ENCODE measurements at regions not wholly inside any gene's neighbourhood (a gene's known extent, or its start where the extent isn't known, plus 50 kb on each side); places are given as distances from the start of the nearest gene placed in this dataset.

DNA sequence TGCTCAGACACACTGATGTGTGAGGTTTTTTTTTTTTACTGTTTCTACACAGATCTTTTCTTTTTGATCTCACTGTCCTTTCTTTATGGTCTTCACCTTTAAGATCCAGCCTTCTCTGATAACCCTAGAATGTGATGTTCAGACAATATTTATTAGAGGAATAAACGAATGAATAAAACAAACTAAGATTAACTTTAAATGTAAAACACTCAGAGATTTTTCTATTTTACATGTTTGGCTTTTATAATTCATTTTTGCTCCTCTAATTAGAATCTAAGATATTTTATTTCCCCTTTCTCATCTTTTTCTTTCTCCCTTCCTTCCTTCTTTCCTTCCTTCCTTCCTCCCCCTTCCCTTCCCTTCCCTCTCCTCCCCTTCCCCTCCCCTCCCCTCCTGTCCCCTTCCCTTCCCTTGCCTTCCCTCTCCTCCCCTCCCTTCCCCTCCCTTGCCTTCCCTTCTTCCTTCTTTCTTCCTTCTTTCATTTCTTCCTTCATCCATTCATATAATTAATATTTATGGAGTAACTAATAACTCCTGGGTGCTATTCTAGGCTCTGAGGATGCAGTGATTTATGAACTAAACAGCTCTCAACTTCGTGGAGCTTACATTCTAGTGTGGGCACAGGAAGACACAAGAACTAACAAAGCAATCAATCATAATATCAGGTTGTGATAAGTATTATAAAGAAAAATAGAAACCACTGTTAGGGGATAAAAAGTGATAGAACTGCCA, 133.5 kb upstream of the TSHZ2 start:
- no peak for DNase-seq
- H3K4me1 ChIP-seq (ENCODE audit: insufficient read depth, low read length), result no peaks in the 10 kb centered on the region
- H3K36me3 ChIP-seq (ENCODE audit: insufficient read depth, low read length), result no peaks in the 10 kb centered on the region
- TF ChIP-seq EZH2 (IDR thresholded peaks at IDR 0.05; ENCODE audit: borderline replicate concordance, low read depth, low read length, severe bottlenecking), result no peak
- TF ChIP-seq, protein P1, sequence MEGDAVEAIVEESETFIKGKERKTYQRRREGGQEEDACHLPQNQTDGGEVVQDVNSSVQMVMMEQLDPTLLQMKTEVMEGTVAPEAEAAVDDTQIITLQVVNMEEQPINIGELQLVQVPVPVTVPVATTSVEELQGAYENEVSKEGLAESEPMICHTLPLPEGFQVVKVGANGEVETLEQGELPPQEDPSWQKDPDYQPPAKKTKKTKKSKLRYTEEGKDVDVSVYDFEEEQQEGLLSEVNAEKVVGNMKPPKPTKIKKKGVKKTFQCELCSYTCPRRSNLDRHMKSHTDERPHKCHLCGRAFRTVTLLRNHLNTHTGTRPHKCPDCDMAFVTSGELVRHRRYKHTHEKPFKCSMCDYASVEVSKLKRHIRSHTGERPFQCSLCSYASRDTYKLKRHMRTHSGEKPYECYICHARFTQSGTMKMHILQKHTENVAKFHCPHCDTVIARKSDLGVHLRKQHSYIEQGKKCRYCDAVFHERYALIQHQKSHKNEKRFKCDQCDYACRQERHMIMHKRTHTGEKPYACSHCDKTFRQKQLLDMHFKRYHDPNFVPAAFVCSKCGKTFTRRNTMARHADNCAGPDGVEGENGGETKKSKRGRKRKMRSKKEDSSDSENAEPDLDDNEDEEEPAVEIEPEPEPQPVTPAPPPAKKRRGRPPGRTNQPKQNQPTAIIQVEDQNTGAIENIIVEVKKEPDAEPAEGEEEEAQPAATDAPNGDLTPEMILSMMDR (IDR thresholded peaks at IDR 0.05; ENCODE audit: borderline replicate concordance, extremely low read depth, low read length, poor library complexity, severe bottlenecking), result no peak
- H3K27ac ChIP-seq (ENCODE audit: low read length), result no peak overlapping the region
- H3K4me2 ChIP-seq (ENCODE audit: insufficient read depth, low read length), result no peak overlapping the region
- no peaks in the 10 kb centered on the region for H3K9me3 ChIP-seq (ENCODE audit: insufficient read depth, low read length, severe bottlenecking)
- H2AFZ ChIP-seq (ENCODE audit: low read depth, low read length), result no peak overlapping the region
- no peak overlapping the region for H3K9ac ChIP-seq (ENCODE audit: low read depth, low read length)
- ATAC-seq (ENCODE audit: insufficient read depth, low read depth), result no peak
- no peak overlapping the region for H3K4me3 ChIP-seq (ENCODE audit: low read depth in 1 of 2, low read length in 2 of 2)
- H4K20me1 ChIP-seq (ENCODE audit: insufficient read depth, low read length), result no peaks in the 10 kb centered on the region
- no peaks in the 10 kb centered on the region for H3K79me2 ChIP-seq (ENCODE audit: insufficient read depth, low read length)
- peaks cover 26% of the 10 kb centered on the region for H3K27me3 ChIP-seq (ENCODE audit: insufficient read depth, low read length, poor library complexity)

DNA sequence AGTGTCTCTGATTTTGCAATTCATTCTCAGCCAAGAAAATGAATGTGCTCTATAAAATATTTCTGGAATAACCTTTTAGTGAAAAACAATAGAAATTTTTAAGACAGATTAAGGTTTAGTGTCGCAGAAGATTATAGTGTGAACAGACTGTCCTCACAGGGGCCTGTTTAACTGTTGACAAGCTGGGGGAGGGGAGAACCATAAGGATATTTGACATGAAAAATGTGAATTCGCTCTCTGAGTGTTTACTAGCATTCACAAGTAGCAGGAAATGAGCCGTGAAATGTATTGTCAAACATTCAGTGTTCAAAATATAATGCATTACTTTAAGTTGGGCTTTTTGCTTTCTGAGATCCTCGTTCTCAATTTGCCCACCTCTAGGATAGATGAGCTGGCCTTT, 134.8 kb upstream of the TSHZ2 start:
- Histone ChIP-seq H3K36me3 (ENCODE audit: insufficient read depth, low read length) (no peaks in the 10 kb centered on the region), H3K27ac (ENCODE audit: low read length) (no peak overlapping the region), H3K79me2 (ENCODE audit: insufficient read depth, low read length) (no peaks in the 10 kb centered on the region), H3K4me3 (ENCODE audit: low read depth in 1 of 2, low read length in 2 of 2) (no peak overlapping the region), H3K27me3 (ENCODE audit: insufficient read depth, low read length, poor library complexity) (peaks cover 13% of the 10 kb centered on the region), H3K4me1 (ENCODE audit: insufficient read depth, low read length) (no peaks in the 10 kb centered on the region), H4K20me1 (ENCODE audit: insufficient read depth, low read length) (no peaks in the 10 kb centered on the region), H3K4me2 (ENCODE audit: insufficient read depth, low read length) (no peak overlapping the region), H3K9ac (ENCODE audit: low read depth, low read length) (no peak overlapping the region), H3K9me3 (ENCODE audit: insufficient read depth, low read length, severe bottlenecking) (no peaks in the 10 kb centered on the region), H2AFZ (ENCODE audit: low read depth, low read length) (no peak overlapping the region)
- TF ChIP-seq, protein P1 (IDR thresholded peaks at IDR 0.05; ENCODE audit: borderline replicate concordance, extremely low read depth, low read length, poor library complexity, severe bottlenecking), result no peak
- no peak for TF ChIP-seq EZH2 (IDR thresholded peaks at IDR 0.05; ENCODE audit: borderline replicate concordance, low read depth, low read length, severe bottlenecking)
- DNase-seq (no peak), ATAC-seq (ENCODE audit: insufficient read depth, low read depth) (no peak)

DNA sequence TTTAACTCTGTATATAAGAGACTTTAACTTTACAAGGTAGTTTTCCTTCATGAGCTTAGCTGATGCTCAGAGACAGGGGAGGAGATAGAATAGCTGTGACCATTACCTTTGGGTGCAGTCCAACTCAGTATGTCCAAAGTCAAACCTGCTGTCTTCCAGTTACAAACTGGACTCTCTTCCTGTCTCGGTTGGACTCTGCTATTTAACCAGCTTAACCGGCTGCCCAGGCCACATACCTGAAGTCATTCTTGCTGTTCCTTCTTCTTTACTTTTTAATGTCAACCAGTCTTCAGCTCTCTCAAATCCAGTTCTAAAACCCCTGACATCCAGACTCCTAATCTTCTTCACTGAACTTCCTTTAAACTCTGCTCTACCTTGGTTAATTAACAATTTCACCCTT, 138.3 kb upstream of the TSHZ2 start:
- peaks cover 5% of the 10 kb centered on the region for H3K27me3 ChIP-seq (ENCODE audit: insufficient read depth, low read length, poor library complexity)
- ATAC-seq (ENCODE audit: insufficient read depth, low read depth) (no peak), DNase-seq (no peak)
- no peak for TF ChIP-seq EZH2 (IDR thresholded peaks at IDR 0.05; ENCODE audit: borderline replicate concordance, low read depth, low read length, severe bottlenecking)
- TF ChIP-seq, protein P1 (IDR thresholded peaks at IDR 0.05; ENCODE audit: borderline replicate concordance, extremely low read depth, low read length, poor library complexity, severe bottlenecking), result no peak
- H3K9me3 ChIP-seq (ENCODE audit: insufficient read depth, low read length, severe bottlenecking), result no peaks in the 10 kb centered on the region
- H3K79me2 ChIP-seq (ENCODE audit: insufficient read depth, low read length), result no peaks in the 10 kb centered on the region
- H3K4me3 ChIP-seq (ENCODE audit: low read depth in 1 of 2, low read length in 2 of 2), result no peak overlapping the region
- no peak overlapping the region for H3K27ac ChIP-seq (ENCODE audit: low read length)
- H2AFZ ChIP-seq (ENCODE audit: low read depth, low read length), result no peak overlapping the region
- no peaks in the 10 kb centered on the region for H4K20me1 ChIP-seq (ENCODE audit: insufficient read depth, low read length)
- H3K9ac ChIP-seq (ENCODE audit: low read depth, low read length), result no peak overlapping the region
- no peaks in the 10 kb centered on the region for H3K36me3 ChIP-seq (ENCODE audit: insufficient read depth, low read length)
- H3K4me2 ChIP-seq (ENCODE audit: insufficient read depth, low read length), result no peak overlapping the region
- no peaks in the 10 kb centered on the region for H3K4me1 ChIP-seq (ENCODE audit: insufficient read depth, low read length)
